Bone marrow (tissue), 2 donors: ENCODE measurements at regions not wholly inside any gene's neighbourhood (a gene's known extent, or its start where the extent isn't known, plus 50 kb on each side); places are given as distances from the start of the nearest gene placed in this dataset.
"Not testable (repeated sequence)": the region's sequence is repeated elsewhere in the genome, so short reads cannot be mapped to it uniquely, and the experiment has no call there.

Experiments
- DNase-seq, 2 donors: peaks; one replicate each; lab custom pipeline; 2025; lab: John Stamatoyannopoulos, UW

GRCh38 chr5:130578354-130578753, 586.7 kb downstream of the HINT1 start:
- no peak for DNase-seq

- no peak for DNase-seq
Observed at GRCh38 chr5:130571076-130571475, 594.0 kb downstream of the HINT1 start.

GRCh38 chr5:130568791-130569190, 596.3 kb downstream of the HINT1 start:
- DNase-seq: no peak

GRCh38 chr5:130555429-130555828, 609.6 kb downstream of the HINT1 start:
- no peak for DNase-seq

GRCh38 chr5:130550562-130550928, 614.5 kb downstream of the HINT1 start:
- no peak for DNase-seq

- peak in 1 of 2 donors; percentile 16 for DNase-seq
Observed at GRCh38 chr5:130549884-130550561, 615.0 kb downstream of the HINT1 start.

GRCh38 chr5:130546211-130546610, 618.8 kb downstream of the HINT1 start:
- DNase-seq: no peak

- no peak for DNase-seq
Observed at GRCh38 chr5:130545291-130545690, 619.8 kb downstream of the HINT1 start.

GRCh38 chr5:130541617-130542221, 623.3 kb downstream of the HINT1 start:
- DNase-seq: peak in 1 of 2 donors; percentile 69

GRCh38 chr5:130536691-130537090, 628.4 kb downstream of the HINT1 start:
- no peak for DNase-seq

GRCh38 chr5:130532786-130533185, 628.5 kb downstream of the CHSY3 start:
- DNase-seq: no peak

- no peak for DNase-seq
Observed at GRCh38 chr5:130529511-130530485, 625.5 kb downstream of the CHSY3 start.

- no peak for DNase-seq
Observed at GRCh38 chr5:130529111-130529510, 624.8 kb downstream of the CHSY3 start.

- DNase-seq: no peak
Observed at GRCh38 chr5:130528474-130528873, 624.2 kb downstream of the CHSY3 start.

GRCh38 chr5:130526708-130527107, 622.4 kb downstream of the CHSY3 start:
- no peak for DNase-seq

GRCh38 chr5:130520211-130520610, 615.9 kb downstream of the CHSY3 start:
- no peak for DNase-seq

GRCh38 chr5:130514984-130515690, 610.9 kb downstream of the CHSY3 start:
- DNase-seq: no peak

- no peak for DNase-seq
Observed at GRCh38 chr5:130502702-130503101, 598.4 kb downstream of the CHSY3 start.

GRCh38 chr5:130501151-130501865, 597.0 kb downstream of the CHSY3 start:
- peak in 1 of 2 donors; percentile 58 for DNase-seq

- DNase-seq: not testable (repeated sequence)
Observed at GRCh38 chr5:130500495-130500894, 596.2 kb downstream of the CHSY3 start.

GRCh38 chr5:130496215-130496614, 592.0 kb downstream of the CHSY3 start:
- DNase-seq: no peak
